GM12878 (cell line): ENCODE measurements at regions not wholly inside any gene's neighbourhood (a gene's known extent, or its start where the extent isn't known, plus 50 kb on each side); places are given as distances from the start of the nearest gene placed in this dataset.

Source experiments
- ATAC-seq: fragments of 200-7000 bp; cut with Tn5 transposase; 3 replicates; pipeline ENCODE4 v1.9.1; 2020; ENCODE audit warnings: mild to moderate bottlenecking, moderate library complexity
- BruUV-seq: library from RNA; stranded (reverse); fragments of 400-500 nt; replicated peaks from 2 replicates; lab custom pipeline; 2021; lab: Mats Ljungman, UMichigan
- CTCF ChIA-PET: fragments of 300-600 bp; sonication (Branson Sonifier 250); formaldehyde crosslinking; extraction: SDS; loops from one replicate; lab custom pipeline; 2021; ENCODE audit warnings: inconsistent platforms; lab: Yijun Ruan, JAX
- POLR2A ChIA-PET: fragments of 350-600 bp; formaldehyde crosslinking; extraction: SDS; loops from one replicate; lab custom pipeline; 2021; ENCODE audit warnings: inconsistent platforms; lab: Charles Lee
- RAD21 ChIA-PET: fragments of 300-600 bp; sonication (Branson Sonifier 250); formaldehyde crosslinking; loops from one replicate; lab custom pipeline; 2023; ENCODE audit warnings: antibody characterized with exemption; ENCODE audit not compliant: unreplicated experiment; lab: Charles Lee
- SMC1A ChIA-PET: fragments of 300-600 bp; sonication (Branson Sonifier 250); formaldehyde crosslinking; loops from one replicate; lab custom pipeline; 2023; ENCODE audit not compliant: unreplicated experiment, uncharacterized antibody; lab: Charles Lee
- DNase-seq: peaks from one replicate; pipeline ENCODE4 v3.0.0-alpha.2; 2011; ENCODE audit warnings: low read depth, low spot score
- FAIRE-seq: peaks from 3 replicates; lab custom pipeline; 2011; peaks lifted over from hg19 to GRCh38; lab: Jason Lieb, UNC
- H2AFZ ChIP-seq: 2 replicates; pipeline ENCODE4 v1.6.0; 2011; ENCODE audit warnings: low read depth, low read length, control low read depth; ENCODE audit not compliant: control insufficient read depth
- H3K27ac ChIP-seq: 2 replicates; pipeline ENCODE4 v1.5.1; 2011; ENCODE audit warnings: control low read depth; ENCODE audit not compliant: control insufficient read depth, insufficient read depth
- H3K27me3 ChIP-seq, 2 experiments: replicated peaks in 1 of 2; 2 replicates each; pipeline versions ENCODE4 v1.6.0 to v1.6.1; 2011; ENCODE audit warnings: low read length in 1 of 2; ENCODE audit not compliant: control insufficient read depth in 2 of 2, insufficient read depth in 2 of 2
- H3K36me3 ChIP-seq, 2 experiments: 2 replicates each; pipeline ENCODE4 v1.5.1; 2011; ENCODE audit warnings: low read length in 1 of 2; ENCODE audit not compliant: control insufficient read depth in 2 of 2, insufficient read depth in 2 of 2
- H3K4me1 ChIP-seq: 2 replicates; pipeline ENCODE4 v1.6.1; 2011; ENCODE audit warnings: mild to moderate bottlenecking, low read length, moderate library complexity, mixed read lengths; ENCODE audit not compliant: control insufficient read depth, insufficient read depth
- H3K4me2 ChIP-seq: 2 replicates; pipeline ENCODE4 v1.6.0; 2011; ENCODE audit warnings: control low read depth; ENCODE audit not compliant: control insufficient read depth, insufficient read depth
- H3K4me3 ChIP-seq: fragments of 200-600 bp; sonication (generic); 2 replicates; pipeline ENCODE4 v1.5.1; 2016
- H3K79me2 ChIP-seq: 2 replicates; pipeline ENCODE4 v1.6.0; 2011; ENCODE audit warnings: low read length; ENCODE audit not compliant: control insufficient read depth, insufficient read depth
- H3K9ac ChIP-seq: 2 replicates; pipeline ENCODE4 v1.8.0; 2011; ENCODE audit warnings: low read length, control low read depth, mixed read lengths; ENCODE audit not compliant: control insufficient read depth, insufficient read depth
- H3K9me3 ChIP-seq: replicated peaks from 3 replicates; pipeline ENCODE4 v1.5.1; 2011; ENCODE audit warnings: mild to moderate bottlenecking, low read length; ENCODE audit not compliant: control insufficient read depth, insufficient read depth
- H4K20me1 ChIP-seq: 2 replicates; pipeline ENCODE4 v1.6.0; 2011; ENCODE audit not compliant: control insufficient read depth, insufficient read depth
- BCL11A ChIP-seq: IDR thresholded peaks from 2 replicates; pipeline ENCODE4 v1.6.1; 2011; ENCODE audit warnings: low read depth, low read length
- CREM ChIP-seq: IDR thresholded peaks from 2 replicates; pipeline ENCODE4 v1.6.1; 2014; ENCODE audit warnings: antibody characterized with exemption, low read depth
- EGR1 ChIP-seq, 2 experiments: IDR thresholded peaks; 1 replicate in 1 of 2; 2 replicates in 1 of 2; pipeline ENCODE4 v1.6.1; 2011 to 2012; ENCODE audit warnings: low read depth in 2 of 2, low read length in 2 of 2, borderline replicate concordance in 1 of 2, mild to moderate bottlenecking in 1 of 2, moderate library complexity in 1 of 2
- HSF1 ChIP-seq: fragments of 150-350 bp; IDR thresholded peaks from 2 replicates; pipeline ENCODE4 v1.6.1; 2014; ENCODE audit warnings: mild to moderate bottlenecking, low read depth, low read length
- JUNB ChIP-seq: IDR thresholded peaks from 2 replicates; pipeline ENCODE4 v1.6.1; 2016; ENCODE audit warnings: antibody characterized with exemption, mild to moderate bottlenecking
- KAT2A ChIP-seq: conservative IDR thresholded peaks from 2 replicates; pipeline ENCODE4 v1.6.1; 2011; ENCODE audit warnings: low read depth, low read length; ENCODE audit not compliant: control insufficient read depth
- MTA3 ChIP-seq: IDR thresholded peaks from 2 replicates; pipeline ENCODE4 v1.6.1; 2012; ENCODE audit warnings: low read length, inconsistent platforms, borderline replicate concordance
- NBN ChIP-seq: fragments of 450-650 bp; IDR thresholded peaks from 2 replicates; pipeline ENCODE4 v1.6.1; 2016
- SIX5 ChIP-seq: IDR thresholded peaks from 2 replicates; pipeline ENCODE4 v1.6.1; 2011; ENCODE audit warnings: mild to moderate bottlenecking, low read depth, low read length, moderate library complexity; ENCODE audit not compliant: severe bottlenecking
- SMC3 ChIP-seq: IDR thresholded peaks from 2 replicates; pipeline ENCODE4 v1.6.1; 2011; ENCODE audit warnings: low read length, improper control_type of control experiment, borderline replicate concordance
- SREBF2 ChIP-seq: IDR thresholded peaks from 2 replicates; pipeline ENCODE4 v1.6.1; 2012; ENCODE audit warnings: mild to moderate bottlenecking, low read length
- WGBS: methylation state at CpG from one replicate; pipeline ENCODE4 v1.1.6; 2016; ENCODE audit warnings: low lambda C conversion rate; ENCODE audit not compliant: insufficient replicate concordance, insufficient coverage; ENCODE audit errors: missing lambda C conversion rate; 5-methylcytosine and 5-hydroxymethylcytosine counted together
- in situ Hi-C: fragments of 300-500 bp; cut with MboI; formaldehyde crosslinking; loops from 9 replicates; pipeline ENCODE4 v1.14.3; 2018; ENCODE audit warnings: mixed read lengths
- intact Hi-C: fragments of 100-400 bp; cut with micrococcal nuclease; formaldehyde crosslinking; loops from one replicate; pipeline ENCODE4 v1.14.2; 2022; ENCODE audit not compliant: unreplicated experiment
- TF ChIP-seq, protein P1 (sequence below): IDR thresholded peaks from 2 replicates; pipeline ENCODE4 v1.6.1; 2011; ENCODE audit warnings: low read depth, mild to moderate bottlenecking, low read length, moderate library complexity, borderline replicate concordance; ENCODE audit errors: extremely low read depth
- TF ChIP-seq, protein P2 (sequence below): IDR thresholded peaks from 2 replicates; pipeline ENCODE4 v1.6.1; 2012; ENCODE audit warnings: low read depth, low read length, improper control_type of control experiment
- TF ChIP-seq, protein P3 (sequence below): fragments of 450-650 bp; IDR thresholded peaks from 2 replicates; pipeline ENCODE4 v1.6.1; 2016; ENCODE audit warnings: mild to moderate bottlenecking

- FAIRE-seq, result no peak
- Histone ChIP-seq H2AFZ (no peak overlapping the region), H3K9ac (no peak overlapping the region), H3K79me2 (no peaks in the 10 kb centered on the region), H3K4me2 (no peak overlapping the region), H3K27me3 (no peaks in the 10 kb centered on the region), H3K9me3 (no peaks in the 10 kb centered on the region), H3K4me3 (no peak overlapping the region), H3K4me1 (no peaks in the 10 kb centered on the region), H4K20me1 (no peaks in the 10 kb centered on the region), H3K36me3 (no peaks in the 10 kb centered on the region), H3K27ac (no peak overlapping the region)
- RAD21 ChIA-PET, result no interaction called here
- POLR2A ChIA-PET, result no interaction called here
- in situ Hi-C loops (no loop called here), intact Hi-C loops (no loop called here)
- SMC1A ChIA-PET, result interaction anchor here (0.9 to 1.8 kb wide), 3 partner anchors 12 to 30 kb away, joined by 3 to 6 read pairs (median 4); no protein-coding TSS in a partner anchor
- CTCF ChIA-PET, result interaction anchor here (1.0 to 1.3 kb wide), 2 partner anchors 12 to 196 kb away, joined by 3 to 4 read pairs; no protein-coding TSS in a partner anchor
- no peak for DNase-seq
- ATAC-seq, result no peak
- 0% methylated on average over 2 of the region's 2 CpGs for WGBS
- TF ChIP-seq BCL11A (no peak), CREM (no peak), KAT2A (no peak)
- TF ChIP-seq, protein P1, sequence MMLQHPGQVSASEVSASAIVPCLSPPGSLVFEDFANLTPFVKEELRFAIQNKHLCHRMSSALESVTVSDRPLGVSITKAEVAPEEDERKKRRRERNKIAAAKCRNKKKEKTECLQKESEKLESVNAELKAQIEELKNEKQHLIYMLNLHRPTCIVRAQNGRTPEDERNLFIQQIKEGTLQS, result no peak
- TF ChIP-seq, protein P2, sequence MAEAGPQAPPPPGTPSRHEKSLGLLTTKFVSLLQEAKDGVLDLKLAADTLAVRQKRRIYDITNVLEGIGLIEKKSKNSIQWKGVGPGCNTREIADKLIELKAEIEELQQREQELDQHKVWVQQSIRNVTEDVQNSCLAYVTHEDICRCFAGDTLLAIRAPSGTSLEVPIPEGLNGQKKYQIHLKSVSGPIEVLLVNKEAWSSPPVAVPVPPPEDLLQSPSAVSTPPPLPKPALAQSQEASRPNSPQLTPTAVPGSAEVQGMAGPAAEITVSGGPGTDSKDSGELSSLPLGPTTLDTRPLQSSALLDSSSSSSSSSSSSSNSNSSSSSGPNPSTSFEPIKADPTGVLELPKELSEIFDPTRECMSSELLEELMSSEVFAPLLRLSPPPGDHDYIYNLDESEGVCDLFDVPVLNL, result no peak
- no TSS peak for BruUV-seq
Observed at GRCh38 chr2:78264130-78264529, 742.0 kb upstream of the LRRTM4 start.

GRCh38 chr2:78281164-78281563 lies 744.3 kb upstream of the REG3G start:
- Histone ChIP-seq H3K9ac (no peak overlapping the region), H3K4me2 (no peak overlapping the region), H3K9me3 (peaks cover 2% of the 10 kb centered on the region; the same call in 2 of the 3 replicates), H2AFZ (no peak overlapping the region), H3K4me3 (no peak overlapping the region), H3K27ac (no peak overlapping the region), H3K27me3 (no peaks in the 10 kb centered on the region), H4K20me1 (no peaks in the 10 kb centered on the region), H3K4me1 (no peaks in the 10 kb centered on the region), H3K36me3 (no peaks in the 10 kb centered on the region), H3K79me2 (no peaks in the 10 kb centered on the region)
- ATAC-seq, result peak; percentile 98
- in situ Hi-C loops (no loop called here), intact Hi-C loops (no loop called here)
- RAD21 ChIA-PET, result no interaction called here
- SMC1A ChIA-PET, result no interaction called here
- FAIRE-seq, result no peak
- POLR2A ChIA-PET, result no interaction called here
- DNase-seq, result peak; percentile 15
- WGBS, result 7% methylated on average over 5 of the region's 5 CpGs
- CTCF ChIA-PET, result no interaction called here
- no TSS peak for BruUV-seq
- TF ChIP-seq HSF1 (no peak), SMC3 (no peak), EGR1 (IDR thresholded peaks at IDR 0.05; ENCODE audit: borderline replicate concordance in 1 of 2, low read depth in 2 of 2, low read length in 2 of 2) (no peak), SIX5 (no peak), JUNB (no peak), NBN (peak; percentile 54), SREBF2 (no peak), MTA3 (no peak)
- TF ChIP-seq, protein P3, sequence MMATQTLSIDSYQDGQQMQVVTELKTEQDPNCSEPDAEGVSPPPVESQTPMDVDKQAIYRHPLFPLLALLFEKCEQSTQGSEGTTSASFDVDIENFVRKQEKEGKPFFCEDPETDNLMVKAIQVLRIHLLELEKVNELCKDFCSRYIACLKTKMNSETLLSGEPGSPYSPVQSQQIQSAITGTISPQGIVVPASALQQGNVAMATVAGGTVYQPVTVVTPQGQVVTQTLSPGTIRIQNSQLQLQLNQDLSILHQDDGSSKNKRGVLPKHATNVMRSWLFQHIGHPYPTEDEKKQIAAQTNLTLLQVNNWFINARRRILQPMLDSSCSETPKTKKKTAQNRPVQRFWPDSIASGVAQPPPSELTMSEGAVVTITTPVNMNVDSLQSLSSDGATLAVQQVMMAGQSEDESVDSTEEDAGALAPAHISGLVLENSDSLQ, result peak; percentile 51; the same call in 1 of the 2 replicates
- TF ChIP-seq, protein P1, result no peak
